ENCODE measurements at regions not wholly inside any gene's neighbourhood (a gene's known extent, or its start where the extent isn't known, plus 50 kb on each side); places are given as distances from the start of the nearest gene placed in this dataset.

GRCh38 chr14:85963486-85963885 is 433.5 kb downstream of the FLRT2 start:
- no peak for DNase-seq (ENCODE audit: low spot score)

GRCh38 chr14:85960756-85961155 is 430.8 kb downstream of the FLRT2 start:
- no peak for DNase-seq (ENCODE audit: low spot score)

- no peak for DNase-seq (ENCODE audit: low spot score)
These were observed 429.1 kb downstream of the FLRT2 start for GRCh38 chr14:85959063-85959462.

GRCh38 chr14:85958069-85958468 is 428.1 kb downstream of the FLRT2 start:
- DNase-seq (ENCODE audit: low spot score) = no peak

GRCh38 chr14:85953265-85953664 is 423.3 kb downstream of the FLRT2 start:
- no peak for DNase-seq (ENCODE audit: low spot score)

- DNase-seq (ENCODE audit: low spot score) = no peak
These were observed 418.2 kb downstream of the FLRT2 start for GRCh38 chr14:85948153-85948552.

GRCh38 chr14:85947461-85948139 is 417.7 kb downstream of the FLRT2 start:
- DNase-seq (ENCODE audit: low spot score) = no peak

GRCh38 chr14:85943192-85943591 is 413.2 kb downstream of the FLRT2 start:
- DNase-seq (ENCODE audit: low spot score) = no peak

- DNase-seq (ENCODE audit: low spot score) = no peak
These were observed 404.9 kb downstream of the FLRT2 start for GRCh38 chr14:85934886-85935254.

- peak; percentile 2 for DNase-seq (ENCODE audit: low spot score)
These were observed 404.4 kb downstream of the FLRT2 start for GRCh38 chr14:85934123-85934885.

- DNase-seq (ENCODE audit: low spot score) = no peak
These were observed 391.3 kb downstream of the FLRT2 start for GRCh38 chr14:85921241-85921640.

- DNase-seq (ENCODE audit: low spot score) = no peak
These were observed 387.8 kb downstream of the FLRT2 start for GRCh38 chr14:85917716-85918115.

GRCh38 chr14:85915711-85916110 is 385.8 kb downstream of the FLRT2 start:
- DNase-seq (ENCODE audit: low spot score) = no peak

GRCh38 chr14:85912141-85912540 is 382.2 kb downstream of the FLRT2 start:
- no peak for DNase-seq (ENCODE audit: low spot score)

- DNase-seq (ENCODE audit: low spot score) = no peak
These were observed 381.1 kb downstream of the FLRT2 start for GRCh38 chr14:85911044-85911443.

GRCh38 chr14:85909581-85909980 is 379.6 kb downstream of the FLRT2 start:
- DNase-seq (ENCODE audit: low spot score) = no peak

- no peak for DNase-seq (ENCODE audit: low spot score)
These were observed 377.6 kb downstream of the FLRT2 start for GRCh38 chr14:85907536-85907935.

- DNase-seq (ENCODE audit: low spot score) = no peak
These were observed 367.9 kb downstream of the FLRT2 start for GRCh38 chr14:85897808-85898207.

GRCh38 chr14:85895603-85896002 is 365.7 kb downstream of the FLRT2 start:
- no peak for DNase-seq (ENCODE audit: low spot score)

GRCh38 chr14:85892251-85892650 is 362.3 kb downstream of the FLRT2 start:
- no peak for DNase-seq (ENCODE audit: low spot score)

- no peak for DNase-seq (ENCODE audit: low spot score)
These were observed 354.0 kb downstream of the FLRT2 start for GRCh38 chr14:85883966-85884365.

GRCh38 chr14:85883101-85883500 is 353.2 kb downstream of the FLRT2 start:
- no peak for DNase-seq (ENCODE audit: low spot score)

GRCh38 chr14:85881935-85882334 is 352.0 kb downstream of the FLRT2 start:
- no peak for DNase-seq (ENCODE audit: low spot score)

GRCh38 chr14:85878874-85879273 is 348.9 kb downstream of the FLRT2 start:
- DNase-seq (ENCODE audit: low spot score) = no peak

Data from HuH-7 (cell line).